Neuronal stem cell (in vitro differentiated cells): ENCODE measurements at regions not wholly inside any gene's neighbourhood (a gene's known extent, or its start where the extent isn't known, plus 50 kb on each side); places are given as distances from the start of the nearest gene placed in this dataset.

Source experiments
- DNase-seq: peaks from one replicate; pipeline ENCODE4 v3.0.0-alpha.2; 2013; ENCODE audit warnings: low spot score
- H2AFZ ChIP-seq: one replicate; pipeline ENCODE4 v1.6.1; 2013; ENCODE audit warnings: mild to moderate bottlenecking, low read length, inconsistent platforms
- H2AK5ac ChIP-seq: 2 replicates; pipeline ENCODE4 v1.6.1; 2013; ENCODE audit warnings: low read depth, mild to moderate bottlenecking, inconsistent platforms, low read length, moderate library complexity, mixed read lengths
- H2BK120ac ChIP-seq: 2 replicates; pipeline ENCODE4 v1.6.1; 2013; ENCODE audit warnings: low read depth, mild to moderate bottlenecking, inconsistent platforms, low read length, moderate library complexity, mixed read lengths
- H2BK12ac ChIP-seq: one replicate; pipeline ENCODE4 v1.6.1; 2013; ENCODE audit warnings: low read length, inconsistent platforms
- H2BK15ac ChIP-seq: 2 replicates; pipeline ENCODE4 v1.6.1; 2013; ENCODE audit warnings: mild to moderate bottlenecking, low read length, inconsistent platforms, mixed read lengths
- H2BK5ac ChIP-seq: one replicate; pipeline ENCODE4 v1.6.1; 2013; ENCODE audit warnings: inconsistent platforms, mild to moderate bottlenecking, low read length, moderate library complexity
- H3K14ac ChIP-seq: one replicate; pipeline ENCODE4 v1.6.1; 2013; ENCODE audit warnings: low read length, inconsistent platforms
- H3K18ac ChIP-seq: 2 replicates; pipeline ENCODE4 v1.6.1; 2013; ENCODE audit warnings: low read length, inconsistent platforms
- H3K23ac ChIP-seq: 2 replicates; pipeline ENCODE4 v1.6.1; 2013; ENCODE audit warnings: low read depth, mild to moderate bottlenecking, mixed read lengths, low read length, inconsistent platforms; ENCODE audit not compliant: poor library complexity
- H3K27ac ChIP-seq: replicated peaks from 3 replicates; pipeline ENCODE4 v1.5.1; 2013; ENCODE audit warnings: low read length, inconsistent platforms
- H3K27me3 ChIP-seq, 3 experiments: 2 replicates each; pipeline ENCODE4 v1.6.1; 2013; ENCODE audit warnings: low read length in 3 of 3, mild to moderate bottlenecking in 2 of 3, inconsistent platforms in 1 of 3, low read depth in 1 of 3, mixed read lengths in 1 of 3, moderate library complexity in 1 of 3; ENCODE audit not compliant: control insufficient read depth in 3 of 3, insufficient read depth in 3 of 3
- H3K36me3 ChIP-seq, 2 donors: replicated peaks in 1 of 2; 2 replicates each; pipeline ENCODE4 v1.6.1; 2013; ENCODE audit warnings: low read length in 2 of 2; ENCODE audit not compliant: control insufficient read depth in 2 of 2, insufficient read depth in 2 of 2
- H3K4ac ChIP-seq: 2 replicates; pipeline ENCODE4 v1.6.1; 2013; ENCODE audit warnings: inconsistent platforms, mild to moderate bottlenecking, low read length, moderate library complexity
- H3K4me1 ChIP-seq, 2 donors: 1 replicate in 1 of 2; 2 replicates in 1 of 2; pipeline ENCODE4 v1.6.1; 2013; ENCODE audit warnings: low read length in 2 of 2, low read depth in 1 of 2; ENCODE audit not compliant: control insufficient read depth in 2 of 2, insufficient read depth in 1 of 2
- H3K4me2 ChIP-seq: one replicate; pipeline ENCODE4 v1.6.1; 2013; ENCODE audit warnings: mild to moderate bottlenecking, low read length, inconsistent platforms; ENCODE audit not compliant: insufficient read depth, poor library complexity, severe bottlenecking
- H3K4me3 ChIP-seq, 2 donors: 2 replicates each; pipeline ENCODE4 v1.5.1; 2013; ENCODE audit warnings: low read length in 2 of 2, mild to moderate bottlenecking in 2 of 2, inconsistent platforms in 1 of 2, moderate library complexity in 1 of 2
- H3K79me1 ChIP-seq: one replicate; pipeline ENCODE4 v1.6.1; 2013; ENCODE audit warnings: low read depth, mild to moderate bottlenecking, inconsistent platforms, low read length, moderate library complexity
- H3K9ac ChIP-seq: one replicate; pipeline ENCODE4 v1.6.1; 2013; ENCODE audit warnings: mild to moderate bottlenecking, low read depth, low read length, inconsistent platforms; ENCODE audit not compliant: poor library complexity
- H3K9me3 ChIP-seq, 2 donors: replicated peaks in 1 of 2; 2 replicates each; pipeline versions ENCODE3 to v1.6.1; 2013; ENCODE audit warnings: low read length in 2 of 2, mild to moderate bottlenecking in 2 of 2, inconsistent platforms in 1 of 2, low read depth in 1 of 2, mixed read lengths in 1 of 2, moderate library complexity in 1 of 2; ENCODE audit not compliant: control insufficient read depth in 2 of 2, insufficient read depth in 1 of 2
- H4K8ac ChIP-seq: one replicate; pipeline ENCODE4 v1.6.1; 2013; ENCODE audit warnings: low read depth, mild to moderate bottlenecking, inconsistent platforms, low read length, moderate library complexity
- H4K91ac ChIP-seq: one replicate; pipeline ENCODE4 v1.6.1; 2013; ENCODE audit warnings: low read length, low read depth, mild to moderate bottlenecking, inconsistent platforms; ENCODE audit not compliant: poor library complexity
- WGBS, 2 donors: extraction: QIAGEN DNeasy Blood & Tissue Kit; methylation state at CpG; one replicate each; pipeline ENCODE4 v1.1.7; 2013; ENCODE audit warnings: missing lambda C conversion rate in 2 of 2, mixed read lengths in 1 of 2; ENCODE audit not compliant: insufficient read length in 2 of 2, insufficient replicate concordance in 1 of 2; ENCODE audit errors: extremely low coverage in 2 of 2; 5-methylcytosine and 5-hydroxymethylcytosine counted together

DNA sequence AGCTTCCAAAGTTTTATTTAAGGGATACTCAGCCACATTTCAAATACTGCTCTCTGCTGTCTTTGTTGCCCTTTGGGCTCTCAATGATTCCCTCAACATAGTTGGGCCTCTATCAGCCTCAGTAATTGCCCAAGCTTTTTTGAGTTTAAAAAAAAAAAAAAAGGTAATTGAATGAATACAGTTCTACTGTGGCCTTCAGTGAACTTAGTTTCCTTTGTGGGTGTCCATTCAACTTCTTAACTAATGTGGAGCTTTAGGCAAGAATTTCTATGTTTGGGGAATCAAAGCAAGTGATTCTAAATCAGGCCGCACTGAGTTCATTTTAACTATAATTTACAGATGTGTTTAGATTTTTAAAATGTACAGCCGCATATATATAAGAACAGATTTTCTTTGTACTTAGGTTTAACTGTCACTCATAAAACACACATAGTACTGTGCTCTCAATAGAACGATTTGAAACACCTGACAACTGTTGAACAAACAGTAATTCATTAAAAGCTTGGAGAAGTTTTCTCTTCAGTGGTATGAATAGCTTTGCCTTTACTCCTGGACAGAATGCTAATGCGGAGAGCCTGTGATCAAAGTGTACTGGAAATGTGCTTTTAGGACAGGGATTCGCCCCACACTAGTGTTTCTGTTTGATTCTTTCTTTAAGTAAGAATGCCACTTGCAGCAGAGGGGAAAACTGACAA, 844.9 kb upstream of the SEMA6D start:
- Histone ChIP-seq H3K4me2 (no peak overlapping the region), H3K36me3 (no peaks in the 10 kb centered on the region), H2BK12ac (no peak overlapping the region), H2AK5ac (no peak overlapping the region), H3K18ac (no peak overlapping the region), H3K4ac (no peak overlapping the region), H4K91ac (no peak overlapping the region), H3K9me3 (no peaks in the 10 kb centered on the region), H2BK120ac (no peak overlapping the region), H3K23ac (no peak overlapping the region), H2BK5ac (no peak overlapping the region), H3K79me1 (no peaks in the 10 kb centered on the region), H3K4me1 (peaks cover 0 to 1% of the 10 kb centered on the region in 2 donors), H2BK15ac (no peak overlapping the region), H3K14ac (no peak overlapping the region), H4K8ac (no peak overlapping the region), H2AFZ (no peak overlapping the region), H3K9ac (no peak overlapping the region), H3K27ac (no peak overlapping the region), H3K27me3 (no peaks in the 10 kb centered on the region), H3K4me3 (no peak overlapping the region)
- no peak for DNase-seq
- no CpG with 5 or more reads among the region's 5 CpGs for WGBS, 2 donors

DNA sequence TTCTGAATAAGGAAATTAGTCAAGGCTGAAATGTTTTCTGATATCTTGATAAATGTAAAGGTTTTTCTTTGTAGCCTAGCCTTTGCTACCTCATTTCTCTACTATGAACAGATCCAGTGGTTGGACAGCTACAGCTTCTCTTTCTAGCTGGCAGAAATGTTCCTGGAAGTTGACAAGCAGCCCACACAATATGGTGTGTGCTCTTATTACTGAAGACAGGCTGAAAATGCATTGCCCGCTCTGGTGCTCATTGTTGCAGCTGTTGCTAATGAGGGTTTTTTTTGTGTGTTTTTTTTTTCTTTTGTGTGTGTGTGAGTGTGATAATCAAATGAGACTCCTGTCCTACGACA, 844.3 kb upstream of the SEMA6D start:
- no peak for DNase-seq
- WGBS, 2 donors, result no CpG with 5 or more reads among the region's 2 CpGs
- H3K9ac ChIP-seq, result no peak overlapping the region
- peaks cover 0 to 1% of the 10 kb centered on the region in 2 donors for H3K4me1 ChIP-seq
- H4K91ac ChIP-seq, result no peak overlapping the region
- no peak overlapping the region for H3K4ac ChIP-seq
- no peak overlapping the region for H2BK120ac ChIP-seq
- no peak overlapping the region for H3K14ac ChIP-seq
- no peaks in the 10 kb centered on the region for H3K9me3 ChIP-seq
- no peaks in the 10 kb centered on the region for H3K27me3 ChIP-seq
- no peak overlapping the region for H2AK5ac ChIP-seq
- no peak overlapping the region for H3K23ac ChIP-seq
- no peak overlapping the region for H2BK5ac ChIP-seq
- no peak overlapping the region for H2BK12ac ChIP-seq
- H2BK15ac ChIP-seq, result no peak overlapping the region
- H4K8ac ChIP-seq, result no peak overlapping the region
- H3K27ac ChIP-seq, result no peak overlapping the region
- H3K79me1 ChIP-seq, result no peaks in the 10 kb centered on the region
- H3K36me3 ChIP-seq, result no peaks in the 10 kb centered on the region
- H3K4me3 ChIP-seq, result no peak overlapping the region
- H2AFZ ChIP-seq, result no peak overlapping the region
- H3K18ac ChIP-seq, result no peak overlapping the region
- H3K4me2 ChIP-seq, result no peak overlapping the region

DNA sequence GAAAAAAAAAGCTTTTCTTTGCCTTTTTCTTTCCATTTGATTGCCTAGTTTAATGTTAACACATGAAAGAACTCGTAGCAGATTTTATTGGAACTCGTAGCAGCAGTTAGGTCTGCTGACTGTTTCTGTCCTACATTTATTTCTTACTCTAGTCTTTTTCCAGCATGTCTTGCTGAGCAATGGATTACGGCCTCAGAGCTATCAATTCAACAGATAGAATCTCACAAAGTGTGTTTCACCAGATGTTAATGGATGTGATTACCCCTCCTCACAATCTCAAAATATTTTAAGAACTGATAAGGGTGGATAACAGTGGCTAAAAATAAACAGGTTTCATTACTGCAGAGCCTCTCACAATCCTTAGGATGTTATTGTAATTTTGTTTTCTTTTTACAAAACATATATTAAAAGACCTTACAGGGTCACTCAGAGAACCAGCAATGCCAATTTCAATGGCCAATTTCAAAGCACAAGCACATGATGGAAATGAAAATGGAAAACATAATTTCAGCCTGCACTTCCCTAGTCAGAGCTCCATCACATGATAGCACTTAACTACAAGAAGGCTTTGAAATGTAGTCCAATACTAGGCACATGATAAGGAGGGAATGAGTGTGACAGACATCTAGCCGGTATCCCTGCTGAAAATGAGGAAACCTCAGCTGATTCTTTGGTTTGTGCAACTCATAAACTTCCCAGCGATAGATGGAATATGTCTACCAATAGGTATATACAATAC, 838.1 kb upstream of the SEMA6D start:
- Histone ChIP-seq H3K36me3 (no peaks in the 10 kb centered on the region), H4K91ac (no peak overlapping the region), H4K8ac (no peak overlapping the region), H3K18ac (no peak overlapping the region), H3K27ac (no peak overlapping the region), H3K14ac (no peak overlapping the region), H2AFZ (no peak overlapping the region), H3K4me2 (no peak overlapping the region), H3K9ac (no peak overlapping the region), H3K4ac (no peak overlapping the region), H2BK120ac (no peak overlapping the region), H3K9me3 (no peaks in the 10 kb centered on the region), H2BK15ac (no peak overlapping the region), H2BK12ac (no peak overlapping the region), H2BK5ac (no peak overlapping the region), H3K4me3 (no peak overlapping the region), H3K4me1 (no peaks in the 10 kb centered on the region), H3K27me3 (no peaks in the 10 kb centered on the region), H2AK5ac (no peak overlapping the region), H3K79me1 (no peaks in the 10 kb centered on the region), H3K23ac (no peak overlapping the region)
- DNase-seq, result no peak
- no CpG with 5 or more reads among the region's 5 CpGs for WGBS, 2 donors

DNA sequence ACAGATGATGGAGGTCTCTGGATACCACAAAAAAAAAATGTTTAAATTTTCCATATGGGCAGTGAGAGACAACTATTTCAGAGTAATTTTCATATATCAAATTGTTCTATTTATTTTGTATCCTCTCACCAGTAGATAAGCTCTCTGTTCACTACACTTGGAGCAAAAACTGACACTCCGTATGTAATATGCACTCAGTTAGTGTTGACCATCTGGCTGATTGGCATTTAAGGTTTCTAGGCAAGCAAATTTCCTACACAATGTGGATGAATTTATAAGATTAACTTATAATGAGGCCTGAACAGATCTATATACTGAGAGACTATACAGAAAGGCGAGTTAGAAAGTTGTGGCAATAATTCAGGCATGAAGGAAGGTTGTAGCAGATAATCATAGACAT, 836.5 kb upstream of the SEMA6D start:
- H2BK12ac ChIP-seq, result no peak overlapping the region
- WGBS, 2 donors, result no CpG with 5 or more reads among the region's 2 CpGs
- no peak overlapping the region for H3K4me2 ChIP-seq

More for the DNA sequence above, 836.5 kb upstream of the SEMA6D start:
- H3K79me1 ChIP-seq, result no peaks in the 10 kb centered on the region
- H3K27me3 ChIP-seq, result no peaks in the 10 kb centered on the region
- H2BK15ac ChIP-seq, result no peak overlapping the region
- H3K4me1 ChIP-seq, result no peaks in the 10 kb centered on the region
- H4K91ac ChIP-seq, result no peak overlapping the region
- no peak overlapping the region for H3K23ac ChIP-seq
- no peak overlapping the region for H2AFZ ChIP-seq
- DNase-seq, result no peak
- H2AK5ac ChIP-seq, result no peak overlapping the region
- no peak overlapping the region for H3K4ac ChIP-seq
- no peak overlapping the region for H3K4me3 ChIP-seq
- H3K18ac ChIP-seq, result no peak overlapping the region
- no peak overlapping the region for H3K14ac ChIP-seq
- no peaks in the 10 kb centered on the region for H3K9me3 ChIP-seq
- H4K8ac ChIP-seq, result no peak overlapping the region
- no peak overlapping the region for H3K27ac ChIP-seq
- H3K9ac ChIP-seq, result no peak overlapping the region
- H2BK120ac ChIP-seq, result no peak overlapping the region
- no peaks in the 10 kb centered on the region for H3K36me3 ChIP-seq
- no peak overlapping the region for H2BK5ac ChIP-seq
